WTC11 (cell line): ENCODE measurements at regions not wholly inside any gene's neighbourhood (a gene's known extent, or its start where the extent isn't known, plus 50 kb on each side); places are given as distances from the start of the nearest gene placed in this dataset.
"Not testable (repeated sequence)": the region's sequence is repeated elsewhere in the genome, so short reads cannot be mapped to it uniquely, and the experiment has no call there.

Source experiments
- ATAC-seq: fragments of 200-7000 bp; cut with Tn5 transposase; 2 replicates; pipeline ENCODE4 v1.10.0; 2021; ENCODE audit warnings: mild to moderate bottlenecking, moderate library complexity
- CTCF ChIA-PET: fragments of 300-600 bp; sonication (Branson Sonifier 250); formaldehyde crosslinking; loops from one replicate; lab custom pipeline; 2021; ENCODE audit warnings: antibody characterized with exemption; lab: Charles Lee
- POLR2A ChIA-PET: fragments of 350-600 bp; sonication (Branson Sonifier 250); formaldehyde crosslinking; loops from one replicate; lab custom pipeline; 2021; ENCODE audit warnings: antibody characterized with exemption; lab: Charles Lee
- DNase-seq: peaks from one replicate; pipeline ENCODE4 v3.0.0; 2021; ENCODE audit warnings: low spot score
- H3K27ac Mint-ChIP-seq: 2 replicates; pipeline ENCODE4 v1.8.0; 2021; ENCODE audit warnings: mixed read lengths
- H3K27me3 Mint-ChIP-seq: 2 replicates; pipeline ENCODE4 v1.8.0; 2021; ENCODE audit warnings: low read depth, mild to moderate bottlenecking, moderate library complexity, mixed read lengths
- H3K36me3 Mint-ChIP-seq: 2 replicates; pipeline ENCODE4 v1.8.0; 2021; ENCODE audit warnings: mixed read lengths
- H3K4me1 Mint-ChIP-seq: 2 replicates; pipeline ENCODE4 v1.8.0; 2022; ENCODE audit warnings: mixed read lengths
- H3K4me3 Mint-ChIP-seq: 2 replicates; pipeline ENCODE4 v1.8.0; 2021; ENCODE audit warnings: mild to moderate bottlenecking, moderate library complexity, mixed read lengths
- H3K9me3 Mint-ChIP-seq: 2 replicates; pipeline ENCODE4 v1.8.0; 2021; ENCODE audit warnings: mixed read lengths
- ATF1 ChIP-seq: sonication (generic); formaldehyde crosslinking; IDR thresholded peaks from 2 replicates; pipeline ENCODE4 v1.8.1; 2023; ENCODE audit warnings: mild to moderate bottlenecking, moderate library complexity, missing genetic modification reagents
- CREB1 ChIP-seq: sonication (generic); formaldehyde crosslinking; IDR thresholded peaks from 2 replicates; pipeline ENCODE4 v1.8.0; 2023; ENCODE audit warnings: mild to moderate bottlenecking, missing genetic modification reagents
- ELF4 ChIP-seq: sonication (generic); formaldehyde crosslinking; IDR thresholded peaks from 2 replicates; pipeline ENCODE4 v1.8.1; 2022; ENCODE audit warnings: low read depth, mild to moderate bottlenecking, moderate library complexity, missing genetic modification reagents
- ESRRA ChIP-seq: sonication (generic); formaldehyde crosslinking; IDR thresholded peaks from 2 replicates; pipeline ENCODE4 v1.8.1; 2022; ENCODE audit warnings: mild to moderate bottlenecking, missing genetic modification reagents, borderline replicate concordance
- ETV6 ChIP-seq: sonication (generic); formaldehyde crosslinking; IDR thresholded peaks from 2 replicates; pipeline ENCODE4 v1.8.1; 2022; ENCODE audit warnings: mild to moderate bottlenecking, missing genetic modification reagents
- FOXJ3 ChIP-seq: sonication (generic); formaldehyde crosslinking; IDR thresholded peaks from 2 replicates; pipeline ENCODE4 v1.9.0; 2021; ENCODE audit warnings: missing genetic modification reagents, mild to moderate bottlenecking, borderline replicate concordance
- GABPB1 ChIP-seq: sonication (generic); formaldehyde crosslinking; IDR thresholded peaks from 2 replicates; pipeline ENCODE4 v1.8.1; 2023; ENCODE audit warnings: mild to moderate bottlenecking, missing genetic modification reagents
- GRHL2 ChIP-seq: fragments of 250-450 bp; sonication (Bioruptor Pico); IDR thresholded peaks from 2 replicates; pipeline ENCODE4 v1.8.0; 2022; ENCODE audit warnings: mild to moderate bottlenecking, moderate library complexity; ENCODE audit not compliant: insufficient replicate concordance, severe bottlenecking
- HMGA2 ChIP-seq: fragments of 250-450 bp; sonication (Bioruptor Pico); IDR thresholded peaks from 2 replicates; pipeline ENCODE4 v1.4.0; 2021; ENCODE audit warnings: mild to moderate bottlenecking, moderate library complexity
- IRF1 ChIP-seq: sonication (generic); formaldehyde crosslinking; IDR thresholded peaks from 2 replicates; pipeline ENCODE4 v1.8.0; 2023; ENCODE audit warnings: missing genetic modification reagents
- IRF2 ChIP-seq: sonication (generic); formaldehyde crosslinking; IDR thresholded peaks from 2 replicates; pipeline ENCODE4 v1.8.0; 2022; ENCODE audit warnings: low read depth, missing genetic modification reagents, borderline replicate concordance
- JAZF1 ChIP-seq: fragments of 250-450 bp; sonication (Bioruptor Pico); IDR thresholded peaks from 2 replicates; pipeline ENCODE4 v1.9.0; 2021; ENCODE audit warnings: moderate library complexity, mild to moderate bottlenecking, inconsistent platforms
- NR1H2 ChIP-seq: sonication (generic); formaldehyde crosslinking; IDR thresholded peaks from 2 replicates; pipeline ENCODE4 v1.9.0; 2021; ENCODE audit warnings: mild to moderate bottlenecking, moderate library complexity, missing genetic modification reagents
- NR3C1 ChIP-seq: sonication (generic); formaldehyde crosslinking; conservative IDR thresholded peaks from 2 replicates; pipeline ENCODE4 v1.8.1; 2023; ENCODE audit warnings: low read depth, mild to moderate bottlenecking, missing genetic modification reagents
- PRDM15 ChIP-seq: sonication (generic); formaldehyde crosslinking; IDR thresholded peaks from 2 replicates; pipeline ENCODE4 v1.8.0; 2022; ENCODE audit warnings: missing genetic modification reagents
- SMAD4 ChIP-seq: sonication (generic); formaldehyde crosslinking; IDR thresholded peaks from 2 replicates; pipeline ENCODE4 v1.8.0; 2022; ENCODE audit warnings: mild to moderate bottlenecking, missing genetic modification reagents
- ZMAT4 ChIP-seq: fragments of 250-450 bp; sonication (Bioruptor Pico); IDR thresholded peaks from 2 replicates; pipeline ENCODE4 v1.9.0; 2021; ENCODE audit warnings: mild to moderate bottlenecking
- TF ChIP-seq, protein P1 (sequence below): sonication (generic); formaldehyde crosslinking; IDR thresholded peaks from 2 replicates; pipeline ENCODE4 v1.8.1; 2023; ENCODE audit warnings: mild to moderate bottlenecking, missing genetic modification reagents, borderline replicate concordance

DNA sequence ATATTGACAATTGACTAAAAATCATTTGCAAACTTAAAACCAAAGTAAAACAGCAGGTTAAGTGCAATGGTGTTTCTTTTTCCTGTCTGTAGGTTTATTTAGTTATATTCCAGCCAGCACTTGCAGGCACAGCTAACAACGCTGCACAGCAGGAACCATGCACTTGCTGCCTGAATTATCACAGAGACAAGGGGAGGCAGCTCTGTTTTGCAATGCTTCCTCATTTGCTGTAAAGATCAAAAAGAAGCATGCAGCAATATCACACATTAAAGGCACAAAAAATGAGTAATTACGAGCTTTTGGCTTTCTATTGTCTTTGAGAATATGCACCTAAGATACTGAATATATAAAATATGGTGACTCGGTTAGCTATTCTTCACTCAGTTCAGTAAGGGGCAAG lies 241.9 kb downstream of the EPHA7 start (continued):
- TF ChIP-seq GRHL2 (CRISPR knock-in tag) (no peak), CREB1 (CRISPR knock-in tag) (no peak), GABPB1 (CRISPR knock-in tag) (no peak), ATF1 (CRISPR knock-in tag) (no peak), IRF1 (CRISPR knock-in tag) (no peak), ELF4 (CRISPR knock-in tag) (no peak), NR3C1 (CRISPR knock-in tag) (no peak), ZMAT4 (CRISPR knock-in tag) (no peak), ESRRA (CRISPR knock-in tag) (no peak), FOXJ3 (no peak)
- TF ChIP-seq, protein P1, sequence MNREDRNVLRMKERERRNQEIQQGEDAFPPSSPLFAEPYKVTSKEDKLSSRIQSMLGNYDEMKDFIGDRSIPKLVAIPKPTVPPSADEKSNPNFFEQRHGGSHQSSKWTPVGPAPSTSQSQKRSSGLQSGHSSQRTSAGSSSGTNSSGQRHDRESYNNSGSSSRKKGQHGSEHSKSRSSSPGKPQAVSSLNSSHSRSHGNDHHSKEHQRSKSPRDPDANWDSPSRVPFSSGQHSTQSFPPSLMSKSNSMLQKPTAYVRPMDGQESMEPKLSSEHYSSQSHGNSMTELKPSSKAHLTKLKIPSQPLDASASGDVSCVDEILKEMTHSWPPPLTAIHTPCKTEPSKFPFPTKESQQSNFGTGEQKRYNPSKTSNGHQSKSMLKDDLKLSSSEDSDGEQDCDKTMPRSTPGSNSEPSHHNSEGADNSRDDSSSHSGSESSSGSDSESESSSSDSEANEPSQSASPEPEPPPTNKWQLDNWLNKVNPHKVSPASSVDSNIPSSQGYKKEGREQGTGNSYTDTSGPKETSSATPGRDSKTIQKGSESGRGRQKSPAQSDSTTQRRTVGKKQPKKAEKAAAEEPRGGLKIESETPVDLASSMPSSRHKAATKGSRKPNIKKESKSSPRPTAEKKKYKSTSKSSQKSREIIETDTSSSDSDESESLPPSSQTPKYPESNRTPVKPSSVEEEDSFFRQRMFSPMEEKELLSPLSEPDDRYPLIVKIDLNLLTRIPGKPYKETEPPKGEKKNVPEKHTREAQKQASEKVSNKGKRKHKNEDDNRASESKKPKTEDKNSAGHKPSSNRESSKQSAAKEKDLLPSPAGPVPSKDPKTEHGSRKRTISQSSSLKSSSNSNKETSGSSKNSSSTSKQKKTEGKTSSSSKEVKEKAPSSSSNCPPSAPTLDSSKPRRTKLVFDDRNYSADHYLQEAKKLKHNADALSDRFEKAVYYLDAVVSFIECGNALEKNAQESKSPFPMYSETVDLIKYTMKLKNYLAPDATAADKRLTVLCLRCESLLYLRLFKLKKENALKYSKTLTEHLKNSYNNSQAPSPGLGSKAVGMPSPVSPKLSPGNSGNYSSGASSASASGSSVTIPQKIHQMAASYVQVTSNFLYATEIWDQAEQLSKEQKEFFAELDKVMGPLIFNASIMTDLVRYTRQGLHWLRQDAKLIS = no peak

DNA sequence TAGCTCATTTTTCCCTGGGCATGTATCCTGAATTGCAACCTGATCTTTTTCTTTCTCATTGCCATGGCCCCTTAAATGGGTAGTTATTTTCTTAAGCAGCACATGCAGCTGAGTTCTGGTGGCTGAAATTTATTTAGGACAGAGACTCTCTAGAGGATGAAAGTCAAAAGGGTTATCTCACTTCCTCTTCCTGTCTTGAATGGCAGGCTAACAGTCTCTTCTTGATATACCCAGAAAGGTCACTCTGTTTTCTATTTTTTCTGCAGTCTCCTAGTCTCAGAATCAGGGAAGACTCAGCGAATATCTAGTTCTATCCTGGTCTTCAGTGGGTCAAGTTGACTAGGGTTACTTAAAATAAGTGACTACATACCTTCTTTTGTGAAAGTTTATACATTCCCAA lies 243.3 kb downstream of the EPHA7 start:
- Mint-ChIP-seq H3K36me3 (no peaks in the 10 kb centered on the region), H3K27me3 (no peaks in the 10 kb centered on the region), H3K9me3 (no peaks in the 10 kb centered on the region), H3K4me1 (peaks cover 44% of the 10 kb centered on the region), H3K4me3 (no peak overlapping the region), H3K27ac (peak overlapping the region; percentile 51)
- DNase-seq (no peak), ATAC-seq (no peak)
- ChIA-PET CTCF (no interaction called here), POLR2A (interaction anchor here (0.7 kb wide), 1 partner anchor 14 kb away, joined by 4 read pairs; no protein-coding TSS in a partner anchor)
- TF ChIP-seq HMGA2 (no peak), IRF2 (CRISPR knock-in tag) (no peak), NR1H2 (CRISPR knock-in tag) (no peak), PRDM15 (CRISPR knock-in tag) (no peak), SMAD4 (CRISPR knock-in tag) (no peak), JAZF1 (CRISPR knock-in tag) (no peak), ETV6 (no peak)

DNA sequence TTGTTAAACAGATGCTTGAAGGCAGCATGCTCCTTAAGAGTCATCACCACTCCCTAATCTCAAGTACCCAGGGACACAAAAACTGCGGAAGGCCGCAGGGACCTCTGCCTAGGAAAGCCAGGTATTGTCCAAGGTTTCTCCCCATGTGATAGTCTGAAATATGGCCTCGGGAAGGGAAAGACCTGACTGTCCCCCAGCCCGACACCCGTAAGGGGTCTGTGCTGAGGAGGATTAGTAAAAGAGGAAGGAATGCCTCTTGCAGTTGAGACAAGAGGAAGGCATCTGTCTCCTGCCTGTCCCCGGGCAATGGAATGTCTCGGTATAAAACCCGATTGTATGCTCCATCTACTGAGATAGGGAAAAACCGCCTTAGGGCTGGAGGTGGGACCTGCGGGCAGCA lies 245.8 kb downstream of the EPHA7 start:
- H3K36me3 Mint-ChIP-seq, DNase-seq, H3K4me3 Mint-ChIP-seq, CTCF ChIA-PET, H3K27me3 Mint-ChIP-seq, ATAC-seq, POLR2A ChIA-PET, H3K9me3 Mint-ChIP-seq, H3K27ac Mint-ChIP-seq: not testable (repeated sequence)
- peaks cover 43% of the 10 kb centered on the region for H3K4me1 Mint-ChIP-seq
